ENCODE measurements at regions not wholly inside any gene's neighbourhood (a gene's known extent, or its start where the extent isn't known, plus 50 kb on each side); places are given as distances from the start of the nearest gene placed in this dataset.

GRCh38 chr17:72212041-72212440 lies 91.2 kb downstream of the SOX9 start:
- no peak for DNase-seq

- DNase-seq: no peak
Observed at GRCh38 chr17:72215490-72215889, 94.7 kb downstream of the SOX9 start.

GRCh38 chr17:72215928-72216327 lies 95.1 kb downstream of the SOX9 start:
- DNase-seq: no peak

- peak; percentile 7 for DNase-seq
Observed at GRCh38 chr17:72219137-72219823, 98.5 kb downstream of the SOX9 start.

- DNase-seq: no peak
Observed at GRCh38 chr17:72219824-72220493, 99.1 kb downstream of the SOX9 start.

- DNase-seq: no peak
Observed at GRCh38 chr17:72222661-72223380, 102.0 kb downstream of the SOX9 start.

GRCh38 chr17:72223866-72224291 lies 103.1 kb downstream of the SOX9 start:
- no peak for DNase-seq

- no peak for DNase-seq
Observed at GRCh38 chr17:72226322-72226721, 105.5 kb downstream of the SOX9 start.

- DNase-seq: no peak
Observed at GRCh38 chr17:72233986-72234385, 113.2 kb downstream of the SOX9 start.

GRCh38 chr17:72234985-72235384 lies 114.2 kb downstream of the SOX9 start:
- DNase-seq: no peak

- DNase-seq: no peak
Observed at GRCh38 chr17:72236980-72237633, 116.3 kb downstream of the SOX9 start.

GRCh38 chr17:72238157-72238673 lies 117.4 kb downstream of the SOX9 start:
- DNase-seq: no peak

GRCh38 chr17:72239548-72239947 lies 118.7 kb downstream of the SOX9 start:
- no peak for DNase-seq

- no peak for DNase-seq
Observed at GRCh38 chr17:72240333-72240732, 119.5 kb downstream of the SOX9 start.

- peak; percentile 11 for DNase-seq
Observed at GRCh38 chr17:72244494-72244893, 123.7 kb downstream of the SOX9 start.

GRCh38 chr17:72244956-72245355 lies 124.1 kb downstream of the SOX9 start:
- no peak for DNase-seq

GRCh38 chr17:72249441-72249840 lies 128.6 kb downstream of the SOX9 start:
- no peak for DNase-seq

GRCh38 chr17:72250206-72250605 lies 129.4 kb downstream of the SOX9 start:
- DNase-seq: no peak

GRCh38 chr17:72253597-72253996 lies 132.8 kb downstream of the SOX9 start:
- DNase-seq: no peak

- peak; percentile 40 for DNase-seq
Observed at GRCh38 chr17:72254808-72255449, 134.1 kb downstream of the SOX9 start.

- no peak for DNase-seq
Observed at GRCh38 chr17:72255481-72255880, 134.7 kb downstream of the SOX9 start.

GRCh38 chr17:72258711-72259110 lies 137.9 kb downstream of the SOX9 start:
- no peak for DNase-seq

- no peak for DNase-seq
Observed at GRCh38 chr17:72259922-72260321, 139.1 kb downstream of the SOX9 start.

All from EL (cell line).